Sigmoid colon (tissue), 4 donors: ENCODE measurements at regions not wholly inside any gene's neighbourhood (a gene's known extent, or its start where the extent isn't known, plus 50 kb on each side); places are given as distances from the start of the nearest gene placed in this dataset.

Experiments
- CTCF ChIP-seq, 4 experiments: fragments of 450-650 bp in 3 of 4; fragments of 200-600 bp in 1 of 4; IDR thresholded peaks; one replicate each; pipeline ENCODE4 v1.5.1; 2016 to 2019; ENCODE audit warnings: antibody characterized with exemption in 4 of 4, mild to moderate bottlenecking in 3 of 4, moderate library complexity in 2 of 4
- EP300 ChIP-seq, 4 donors: sonication (generic); formaldehyde crosslinking; IDR thresholded peaks; one replicate each; pipeline ENCODE4 v1.6.1; 2017; ENCODE audit warnings: antibody characterized with exemption in 4 of 4
- POLR2A ChIP-seq, 2 donors: fragments of 450-650 bp; IDR thresholded peaks; one replicate each; pipeline ENCODE4 v1.6.1; 2016; ENCODE audit warnings: antibody characterized with exemption in 2 of 2, mild to moderate bottlenecking in 2 of 2, moderate library complexity in 2 of 2
- POLR2AphosphoS5 ChIP-seq, 4 donors: sonication (generic); formaldehyde crosslinking; IDR thresholded peaks; one replicate each; pipeline ENCODE4 v1.6.1; 2017; ENCODE audit warnings: antibody characterized with exemption in 4 of 4

GRCh38 chr10:130236711-130237110 is 100.5 kb downstream of the GLRX3 start:
- TF ChIP-seq POLR2A (IDR thresholded peaks at IDR 0.05), result no peak
- no peak for TF ChIP-seq EP300 (IDR thresholded peaks at IDR 0.05)
- no peak for TF ChIP-seq CTCF (IDR thresholded peaks at IDR 0.05)
- TF ChIP-seq POLR2AphosphoS5 (IDR thresholded peaks at IDR 0.05), result no peak
